Colonic mucosa (tissue), 4 donors: ENCODE measurements at regions not wholly inside any gene's neighbourhood (a gene's known extent, or its start where the extent isn't known, plus 50 kb on each side); places are given as distances from the start of the nearest gene placed in this dataset.

Source experiments
- DNase-seq: peaks from one replicate; pipeline ENCODE4 v3.0.0-alpha.2; 2020
- H3K27ac ChIP-seq: fragments of 200-600 bp; one replicate; pipeline ENCODE4 v1.8.0; 2021
- H3K27me3 ChIP-seq: fragments of 200-600 bp; one replicate; pipeline ENCODE4 v1.8.0; 2021
- H3K36me3 ChIP-seq: fragments of 200-600 bp; one replicate; pipeline ENCODE4 v1.8.0; 2021
- H3K4me1 ChIP-seq: fragments of 200-600 bp; one replicate; pipeline ENCODE4 v1.8.0; 2021; ENCODE audit warnings: mild to moderate bottlenecking
- H3K4me3 ChIP-seq: fragments of 200-600 bp; one replicate; pipeline ENCODE4 v1.8.0; 2021
- H3K9ac ChIP-seq, 2 donors: one replicate each; pipeline ENCODE4 v1.7.0; 2013; ENCODE audit warnings: control low read depth in 2 of 2, low read depth in 2 of 2, low read length in 2 of 2
- H3K9me3 ChIP-seq: fragments of 200-600 bp; one replicate; pipeline ENCODE4 v1.8.0; 2021
- CTCF ChIP-seq: fragments of 200-600 bp; IDR thresholded peaks from one replicate; pipeline ENCODE4 v1.8.0; 2022; ENCODE audit warnings: antibody characterized with exemption, mild to moderate bottlenecking
- intact Hi-C: fragments of 100-400 bp; cut with DNase I; formaldehyde crosslinking; loops from one replicate; pipeline ENCODE4 v1.14.1; 2022
- donor health status: healthy.
- donor health status: DM: no; HTN: no; CAD: no.
- donor health status: DM: no; HTN: no; CAD: no.

- intact Hi-C loops, result no loop called here
- Histone ChIP-seq H3K9ac (no peak overlapping the region), H3K4me3 (no peak overlapping the region), H3K4me1 (no peaks in the 10 kb centered on the region), H3K36me3 (no peaks in the 10 kb centered on the region), H3K9me3 (no peaks in the 10 kb centered on the region), H3K27me3 (no peaks in the 10 kb centered on the region), H3K27ac (no peak overlapping the region)
- no peak for DNase-seq
- TF ChIP-seq CTCF, result no peak
Measured at GRCh38 chr6:130578713-130579112, 212.9 kb downstream of the TMEM200A start.

GRCh38 chr6:130583268-130583667, 217.5 kb downstream of the TMEM200A start:
- intact Hi-C loops, result no loop called here
- Histone ChIP-seq H3K4me1 (no peaks in the 10 kb centered on the region), H3K9ac (no peak overlapping the region), H3K27me3 (no peaks in the 10 kb centered on the region), H3K36me3 (no peaks in the 10 kb centered on the region), H3K9me3 (no peaks in the 10 kb centered on the region), H3K27ac (no peak overlapping the region), H3K4me3 (no peak overlapping the region)
- no peak for TF ChIP-seq CTCF
- DNase-seq, result no peak

GRCh38 chr6:130585587-130585986, 219.8 kb downstream of the TMEM200A start:
- TF ChIP-seq CTCF, result no peak
- no peak overlapping the region for H3K9ac ChIP-seq
- no peaks in the 10 kb centered on the region for H3K27me3 ChIP-seq
- no peak overlapping the region for H3K27ac ChIP-seq
- H3K9me3 ChIP-seq, result no peaks in the 10 kb centered on the region
- no peak for DNase-seq
- no peak overlapping the region for H3K4me3 ChIP-seq
- H3K4me1 ChIP-seq, result no peaks in the 10 kb centered on the region
- H3K36me3 ChIP-seq, result no peaks in the 10 kb centered on the region
- intact Hi-C loops, result no loop called here

GRCh38 chr6:130587778-130588520, 222.1 kb downstream of the TMEM200A start:
- no peak overlapping the region for H3K9ac ChIP-seq
- no peaks in the 10 kb centered on the region for H3K36me3 ChIP-seq
- DNase-seq, result no peak
- no peaks in the 10 kb centered on the region for H3K27me3 ChIP-seq
- intact Hi-C loops, result no loop called here
- no peaks in the 10 kb centered on the region for H3K9me3 ChIP-seq
- no peak overlapping the region for H3K4me3 ChIP-seq
- no peaks in the 10 kb centered on the region for H3K4me1 ChIP-seq
- TF ChIP-seq CTCF, result no peak
- no peak overlapping the region for H3K27ac ChIP-seq

- H3K27ac ChIP-seq, result no peak overlapping the region
- no peaks in the 10 kb centered on the region for H3K36me3 ChIP-seq
- H3K27me3 ChIP-seq, result no peaks in the 10 kb centered on the region
- DNase-seq, result no peak
- H3K9ac ChIP-seq, result no peak overlapping the region
- no peak for TF ChIP-seq CTCF
- H3K4me1 ChIP-seq, result no peaks in the 10 kb centered on the region
- intact Hi-C loops, result no loop called here
- no peaks in the 10 kb centered on the region for H3K9me3 ChIP-seq
- no peak overlapping the region for H3K4me3 ChIP-seq
Measured at GRCh38 chr6:130593200-130593599, 227.4 kb downstream of the TMEM200A start.
